ENCODE measurements at regions not wholly inside any gene's neighbourhood (a gene's known extent, or its start where the extent isn't known, plus 50 kb on each side); places are given as distances from the start of the nearest gene placed in this dataset.

DNA sequence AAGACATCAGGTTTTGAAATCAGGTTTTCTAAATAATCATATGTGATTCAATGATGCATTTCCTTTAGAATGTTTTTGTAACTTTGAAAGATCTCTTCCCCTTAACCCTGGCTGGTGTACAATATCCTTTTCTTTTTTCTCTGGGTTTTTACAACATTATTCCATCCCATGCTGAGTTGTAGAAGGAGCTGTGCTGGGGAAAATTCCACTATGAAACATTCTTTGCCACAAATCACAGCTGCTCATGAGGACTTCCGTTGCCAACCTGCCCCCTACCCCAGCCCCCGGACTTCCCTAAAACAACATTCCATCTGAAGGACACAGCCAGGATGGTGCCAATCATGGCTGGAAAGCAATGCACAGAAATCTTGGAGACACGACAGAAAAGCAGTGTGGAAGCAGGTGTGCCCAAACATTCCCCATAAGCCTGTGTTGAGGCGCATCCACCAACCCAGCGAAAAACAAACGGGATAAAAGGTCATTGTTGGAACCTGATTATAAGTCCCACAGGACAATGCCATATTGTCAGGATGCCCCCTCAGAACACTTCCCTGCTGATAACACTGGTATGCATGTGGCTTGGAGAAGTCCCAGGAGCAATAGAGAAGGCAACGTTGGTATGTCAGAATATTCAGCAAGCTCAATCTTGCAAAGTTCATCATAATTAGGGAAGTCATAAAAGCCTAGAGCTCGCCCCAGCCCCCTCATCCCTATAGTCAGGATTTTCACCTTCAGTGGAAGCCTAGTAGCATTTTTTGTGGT, 475.0 kb downstream of the HS3ST3B1 start (continued):
- TF ChIP-seq, protein P1, sequence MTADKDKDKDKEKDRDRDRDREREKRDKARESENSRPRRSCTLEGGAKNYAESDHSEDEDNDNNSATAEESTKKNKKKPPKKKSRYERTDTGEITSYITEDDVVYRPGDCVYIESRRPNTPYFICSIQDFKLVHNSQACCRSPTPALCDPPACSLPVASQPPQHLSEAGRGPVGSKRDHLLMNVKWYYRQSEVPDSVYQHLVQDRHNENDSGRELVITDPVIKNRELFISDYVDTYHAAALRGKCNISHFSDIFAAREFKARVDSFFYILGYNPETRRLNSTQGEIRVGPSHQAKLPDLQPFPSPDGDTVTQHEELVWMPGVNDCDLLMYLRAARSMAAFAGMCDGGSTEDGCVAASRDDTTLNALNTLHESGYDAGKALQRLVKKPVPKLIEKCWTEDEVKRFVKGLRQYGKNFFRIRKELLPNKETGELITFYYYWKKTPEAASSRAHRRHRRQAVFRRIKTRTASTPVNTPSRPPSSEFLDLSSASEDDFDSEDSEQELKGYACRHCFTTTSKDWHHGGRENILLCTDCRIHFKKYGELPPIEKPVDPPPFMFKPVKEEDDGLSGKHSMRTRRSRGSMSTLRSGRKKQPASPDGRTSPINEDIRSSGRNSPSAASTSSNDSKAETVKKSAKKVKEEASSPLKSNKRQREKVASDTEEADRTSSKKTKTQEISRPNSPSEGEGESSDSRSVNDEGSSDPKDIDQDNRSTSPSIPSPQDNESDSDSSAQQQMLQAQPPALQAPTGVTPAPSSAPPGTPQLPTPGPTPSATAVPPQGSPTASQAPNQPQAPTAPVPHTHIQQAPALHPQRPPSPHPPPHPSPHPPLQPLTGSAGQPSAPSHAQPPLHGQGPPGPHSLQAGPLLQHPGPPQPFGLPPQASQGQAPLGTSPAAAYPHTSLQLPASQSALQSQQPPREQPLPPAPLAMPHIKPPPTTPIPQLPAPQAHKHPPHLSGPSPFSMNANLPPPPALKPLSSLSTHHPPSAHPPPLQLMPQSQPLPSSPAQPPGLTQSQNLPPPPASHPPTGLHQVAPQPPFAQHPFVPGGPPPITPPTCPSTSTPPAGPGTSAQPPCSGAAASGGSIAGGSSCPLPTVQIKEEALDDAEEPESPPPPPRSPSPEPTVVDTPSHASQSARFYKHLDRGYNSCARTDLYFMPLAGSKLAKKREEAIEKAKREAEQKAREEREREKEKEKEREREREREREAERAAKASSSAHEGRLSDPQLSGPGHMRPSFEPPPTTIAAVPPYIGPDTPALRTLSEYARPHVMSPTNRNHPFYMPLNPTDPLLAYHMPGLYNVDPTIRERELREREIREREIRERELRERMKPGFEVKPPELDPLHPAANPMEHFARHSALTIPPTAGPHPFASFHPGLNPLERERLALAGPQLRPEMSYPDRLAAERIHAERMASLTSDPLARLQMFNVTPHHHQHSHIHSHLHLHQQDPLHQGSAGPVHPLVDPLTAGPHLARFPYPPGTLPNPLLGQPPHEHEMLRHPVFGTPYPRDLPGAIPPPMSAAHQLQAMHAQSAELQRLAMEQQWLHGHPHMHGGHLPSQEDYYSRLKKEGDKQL (CRISPR knock-in tag; IDR thresholded peaks at IDR 0.05; ENCODE audit: borderline replicate concordance) = no peak
- no peak for TF ChIP-seq MAFK (IDR thresholded peaks at IDR 0.05; ENCODE audit: low read length)
- TF ChIP-seq, protein P2, sequence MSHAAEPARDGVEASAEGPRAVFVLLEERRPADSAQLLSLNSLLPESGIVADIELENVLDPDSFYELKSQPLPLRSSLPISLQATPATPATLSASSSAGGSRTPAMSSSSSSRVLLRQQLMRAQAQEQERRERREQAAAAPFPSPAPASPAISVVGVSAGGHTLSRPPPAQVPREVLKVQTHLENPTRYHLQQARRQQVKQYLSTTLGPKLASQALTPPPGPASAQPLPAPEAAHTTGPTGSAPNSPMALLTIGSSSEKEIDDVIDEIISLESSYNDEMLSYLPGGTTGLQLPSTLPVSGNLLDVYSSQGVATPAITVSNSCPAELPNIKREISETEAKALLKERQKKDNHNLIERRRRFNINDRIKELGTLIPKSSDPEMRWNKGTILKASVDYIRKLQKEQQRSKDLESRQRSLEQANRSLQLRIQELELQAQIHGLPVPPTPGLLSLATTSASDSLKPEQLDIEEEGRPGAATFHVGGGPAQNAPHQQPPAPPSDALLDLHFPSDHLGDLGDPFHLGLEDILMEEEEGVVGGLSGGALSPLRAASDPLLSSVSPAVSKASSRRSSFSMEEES (CRISPR knock-in tag; IDR thresholded peaks at IDR 0.05) = no peak
- no peak for TF ChIP-seq SRSF7 (optimal IDR thresholded peaks at IDR 0.05; ENCODE audit: low read depth, low read length)
- no peak for TF ChIP-seq ZNF311 (CRISPR knock-in tag; IDR thresholded peaks at IDR 0.05)
- TF ChIP-seq ASH1L (IDR thresholded peaks at IDR 0.05; ENCODE audit: borderline replicate concordance, low read depth, partially characterized antibody) = no peak
- TF ChIP-seq ZNF707 (CRISPR knock-in tag; conservative IDR thresholded peaks at IDR 0.05) = no peak
- no peak for TF ChIP-seq SETDB1 (IDR thresholded peaks at IDR 0.05; ENCODE audit: low read length)
- TF ChIP-seq, protein P3, sequence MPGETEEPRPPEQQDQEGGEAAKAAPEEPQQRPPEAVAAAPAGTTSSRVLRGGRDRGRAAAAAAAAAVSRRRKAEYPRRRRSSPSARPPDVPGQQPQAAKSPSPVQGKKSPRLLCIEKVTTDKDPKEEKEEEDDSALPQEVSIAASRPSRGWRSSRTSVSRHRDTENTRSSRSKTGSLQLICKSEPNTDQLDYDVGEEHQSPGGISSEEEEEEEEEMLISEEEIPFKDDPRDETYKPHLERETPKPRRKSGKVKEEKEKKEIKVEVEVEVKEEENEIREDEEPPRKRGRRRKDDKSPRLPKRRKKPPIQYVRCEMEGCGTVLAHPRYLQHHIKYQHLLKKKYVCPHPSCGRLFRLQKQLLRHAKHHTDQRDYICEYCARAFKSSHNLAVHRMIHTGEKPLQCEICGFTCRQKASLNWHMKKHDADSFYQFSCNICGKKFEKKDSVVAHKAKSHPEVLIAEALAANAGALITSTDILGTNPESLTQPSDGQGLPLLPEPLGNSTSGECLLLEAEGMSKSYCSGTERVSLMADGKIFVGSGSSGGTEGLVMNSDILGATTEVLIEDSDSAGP (CRISPR knock-in tag; IDR thresholded peaks at IDR 0.05) = no peak
